Left lung (tissue), 4 donors: ENCODE measurements at regions not wholly inside any gene's neighbourhood (a gene's known extent, or its start where the extent isn't known, plus 50 kb on each side); places are given as distances from the start of the nearest gene placed in this dataset.
"Not testable (repeated sequence)": the region's sequence is repeated elsewhere in the genome, so short reads cannot be mapped to it uniquely, and the experiment has no call there.

ENCODE experiments used
- ATAC-seq: fragments of 200-7000 bp; cut with Tn5 transposase; one replicate; pipeline ENCODE4 v1.9.1; 2020; ENCODE audit warnings: moderate library complexity
- DNase-seq, 4 donors: peaks; one replicate each; pipeline ENCODE4 v3.0.0-alpha.2; 2013 to 2020
- H3K27ac ChIP-seq, 2 donors: fragments of 200-600 bp; sonication (generic) in 1 of 2; one replicate each; pipeline versions ENCODE4 v1.5.0 to v1.8.0; 2020 to 2021
- H3K27me3 ChIP-seq, 2 donors: fragments of 200-600 bp; sonication (generic) in 1 of 2; one replicate each; pipeline versions ENCODE4 v1.5.0 to v1.8.0; 2020 to 2021
- H3K36me3 ChIP-seq, 2 donors: fragments of 200-600 bp; sonication (generic) in 1 of 2; one replicate each; pipeline versions ENCODE4 v1.5.0 to v1.8.0; 2020 to 2021
- H3K4me1 ChIP-seq, 2 donors: fragments of 200-600 bp; one replicate each; pipeline ENCODE4 v1.8.0; 2021
- H3K4me3 ChIP-seq, 2 donors: fragments of 200-600 bp; sonication (generic) in 1 of 2; one replicate each; pipeline versions ENCODE4 v1.5.0 to v1.8.0; 2020 to 2021; ENCODE audit warnings: mild to moderate bottlenecking in 1 of 2
- H3K9me3 ChIP-seq, 2 donors: fragments of 200-600 bp; sonication (generic) in 1 of 2; one replicate each; pipeline versions ENCODE4 v1.5.0 to v1.8.0; 2020 to 2021
- CTCF ChIP-seq, 2 donors: fragments of 200-600 bp; sonication (generic) in 1 of 2; IDR thresholded peaks; one replicate each; pipeline versions ENCODE4 v1.5.0 to v1.8.0; 2021; ENCODE audit warnings: antibody characterized with exemption in 2 of 2
- intact Hi-C, 2 donors: fragments of 100-400 bp; cut with DNase I; formaldehyde crosslinking; loops; one replicate each; pipeline versions ENCODE4 v1.11.2 to v1.14.2; 2022
- donor health status: DM: no; HTN: yes; CAD: no.
- donor health status: DM: no; HTN: no; CAD: no.

GRCh38 chr4:159966746-159967145, 863.9 kb downstream of the RAPGEF2 start:
- Histone ChIP-seq H3K4me3 (no peak overlapping the region), H3K4me1 (no peaks in the 10 kb centered on the region), H3K9me3 (no peaks in the 10 kb centered on the region), H3K27ac (no peak overlapping the region), H3K27me3 (no peaks in the 10 kb centered on the region), H3K36me3 (no peaks in the 10 kb centered on the region)
- DNase-seq (peak in 1 of 4 donors; percentile 17), ATAC-seq (no peak)
- no peak for TF ChIP-seq CTCF (IDR thresholded peaks at IDR 0.05)
- intact Hi-C loops: no loop called here

- H3K4me1 ChIP-seq, ATAC-seq, H3K4me3 ChIP-seq, DNase-seq, intact Hi-C loops, H3K9me3 ChIP-seq, H3K27me3 ChIP-seq, H3K27ac ChIP-seq, H3K36me3 ChIP-seq: not testable (repeated sequence)
Observed at GRCh38 chr4:159976871-159977482, 874.1 kb downstream of the RAPGEF2 start.

GRCh38 chr4:159977907-159978617, 875.2 kb downstream of the RAPGEF2 start:
- no peak for TF ChIP-seq CTCF (IDR thresholded peaks at IDR 0.05)
- no peaks in the 10 kb centered on the region for H3K36me3 ChIP-seq
- no peak overlapping the region for H3K4me3 ChIP-seq
- no peak for ATAC-seq
- peaks cover 0 to 3% of the 10 kb centered on the region in 2 donors for H3K9me3 ChIP-seq
- no peaks in the 10 kb centered on the region for H3K4me1 ChIP-seq
- DNase-seq: no peak
- no peak overlapping the region for H3K27ac ChIP-seq
- no peaks in the 10 kb centered on the region for H3K27me3 ChIP-seq
- intact Hi-C loops: no loop called here

- TF ChIP-seq CTCF (IDR thresholded peaks at IDR 0.05): no peak
- H3K4me3 ChIP-seq: no peak overlapping the region
- H3K4me1 ChIP-seq: no peaks in the 10 kb centered on the region
- H3K36me3 ChIP-seq: no peaks in the 10 kb centered on the region
- H3K27me3 ChIP-seq: no peaks in the 10 kb centered on the region
- H3K27ac ChIP-seq: no peak overlapping the region
- DNase-seq (no peak), ATAC-seq (no peak)
- H3K9me3 ChIP-seq: no peaks in the 10 kb centered on the region
- intact Hi-C loops: no loop called here
Observed at GRCh38 chr4:159979351-159979750, 876.5 kb downstream of the RAPGEF2 start.

GRCh38 chr4:159979953-159980352, 877.1 kb downstream of the RAPGEF2 start:
- intact Hi-C loops: no loop called here
- H3K4me3 ChIP-seq: no peak overlapping the region
- no peaks in the 10 kb centered on the region for H3K27me3 ChIP-seq
- H3K9me3 ChIP-seq: no peaks in the 10 kb centered on the region
- DNase-seq (no peak), ATAC-seq (no peak)
- no peaks in the 10 kb centered on the region for H3K4me1 ChIP-seq
- no peaks in the 10 kb centered on the region for H3K36me3 ChIP-seq
- H3K27ac ChIP-seq: no peak overlapping the region
- TF ChIP-seq CTCF (IDR thresholded peaks at IDR 0.05): no peak
